ENCODE measurements at regions not wholly inside any gene's neighbourhood (a gene's known extent, or its start where the extent isn't known, plus 50 kb on each side); places are given as distances from the start of the nearest gene placed in this dataset.

GRCh38 chr10:123485341-123485960 lies 180.7 kb upstream of the GPR26 start:
- no peak overlapping the region for H3K4me3 ChIP-seq (ENCODE audit: low read depth, low read length)
- no peak for DNase-seq (ENCODE audit: low read depth)
- TF ChIP-seq CTCF (IDR thresholded peaks at IDR 0.05; ENCODE audit: low read depth, low read length, missing control alignments): no peak
- in situ Hi-C loops (cut with HindIII; ENCODE audit: low sequenced_read_pairs): no loop called here

GRCh38 chr10:123488436-123488835 lies 177.7 kb upstream of the GPR26 start:
- in situ Hi-C loops (cut with HindIII; ENCODE audit: low sequenced_read_pairs): no loop called here
- no peak for TF ChIP-seq CTCF (IDR thresholded peaks at IDR 0.05; ENCODE audit: low read depth, low read length, missing control alignments)
- H3K4me3 ChIP-seq (ENCODE audit: low read depth, low read length): no peak overlapping the region
- no peak for DNase-seq (ENCODE audit: low read depth)

GRCh38 chr10:123491364-123491763 lies 174.8 kb upstream of the GPR26 start:
- no peak for DNase-seq (ENCODE audit: low read depth)
- H3K4me3 ChIP-seq (ENCODE audit: low read depth, low read length): no peak overlapping the region
- TF ChIP-seq CTCF (IDR thresholded peaks at IDR 0.05; ENCODE audit: low read depth, low read length, missing control alignments): no peak
- in situ Hi-C loops (cut with HindIII; ENCODE audit: low sequenced_read_pairs): no loop called here

GRCh38 chr10:123492016-123492415 lies 174.1 kb upstream of the GPR26 start:
- H3K4me3 ChIP-seq (ENCODE audit: low read depth, low read length): no peak overlapping the region
- no peak for TF ChIP-seq CTCF (IDR thresholded peaks at IDR 0.05; ENCODE audit: low read depth, low read length, missing control alignments)
- DNase-seq (ENCODE audit: low read depth): no peak
- in situ Hi-C loops (cut with HindIII; ENCODE audit: low sequenced_read_pairs): no loop called here

GRCh38 chr10:123494301-123494808 lies 171.8 kb upstream of the GPR26 start:
- H3K4me3 ChIP-seq (ENCODE audit: low read depth, low read length): no peak overlapping the region
- in situ Hi-C loops (cut with HindIII; ENCODE audit: low sequenced_read_pairs): no loop called here
- no peak for DNase-seq (ENCODE audit: low read depth)
- TF ChIP-seq CTCF (IDR thresholded peaks at IDR 0.05; ENCODE audit: low read depth, low read length, missing control alignments): no peak

GRCh38 chr10:123496375-123496774 lies 169.8 kb upstream of the GPR26 start:
- TF ChIP-seq CTCF (IDR thresholded peaks at IDR 0.05; ENCODE audit: low read depth, low read length, missing control alignments): no peak

More at GRCh38 chr10:123496375-123496774, 169.8 kb upstream of the GPR26 start:
- no peak for DNase-seq (ENCODE audit: low read depth)
- no peak overlapping the region for H3K4me3 ChIP-seq (ENCODE audit: low read depth, low read length)
- in situ Hi-C loops (cut with HindIII; ENCODE audit: low sequenced_read_pairs): no loop called here

All from astrocyte of the cerebellum (primary cell).